ENCODE measurements at regions not wholly inside any gene's neighbourhood (a gene's known extent, or its start where the extent isn't known, plus 50 kb on each side); places are given as distances from the start of the nearest gene placed in this dataset.
A peak's percentile ranks its signal among the peaks of the same experiment; 100 is the strongest.

DNA sequence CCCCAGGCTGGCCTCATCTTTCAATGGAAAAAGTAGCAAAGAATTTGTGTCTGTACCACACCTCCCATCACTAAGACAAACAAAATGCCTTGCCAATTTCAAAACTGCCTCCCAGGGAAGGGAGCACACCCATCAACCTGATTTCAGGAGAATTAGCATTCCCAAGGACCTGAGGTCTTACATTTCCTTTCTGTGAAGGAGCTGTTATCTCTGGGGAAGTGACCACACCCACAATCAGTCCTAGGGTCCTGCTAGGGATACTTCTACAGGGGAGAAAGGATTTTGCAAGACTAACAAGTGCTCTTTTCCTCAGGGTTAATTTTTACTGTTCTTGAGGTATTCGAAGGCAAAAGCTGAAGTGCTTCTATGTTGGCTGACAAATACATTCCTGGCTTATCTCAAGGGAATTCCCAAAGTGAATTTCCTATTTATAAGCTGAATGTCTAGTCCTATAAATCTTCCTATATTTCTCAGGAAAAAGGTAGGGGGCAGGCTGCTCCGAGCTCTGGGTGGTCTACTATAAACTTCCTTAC is 97.4 kb upstream of the ITGA1 start:
- no peak for DNase-seq

DNA sequence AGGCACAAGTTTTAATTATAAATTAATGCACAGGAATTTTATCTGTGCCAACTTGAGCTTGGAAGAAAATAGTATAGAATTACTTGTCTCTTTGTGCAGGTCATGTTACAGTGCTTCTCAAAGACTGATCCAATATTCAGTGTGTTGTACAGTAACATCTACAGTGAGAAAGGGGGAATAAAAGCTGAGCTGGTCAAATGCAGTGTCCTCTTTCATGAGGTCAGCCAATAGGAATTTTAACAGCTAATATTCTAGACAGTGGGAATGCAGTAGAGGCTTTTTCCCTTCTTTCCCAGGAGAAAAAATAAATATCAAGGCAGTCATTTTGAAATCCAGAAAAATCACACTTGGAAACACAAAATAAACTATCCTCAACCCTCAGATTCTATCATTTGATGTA is 95.7 kb upstream of the ITGA1 start:
- no peak for DNase-seq

DNA sequence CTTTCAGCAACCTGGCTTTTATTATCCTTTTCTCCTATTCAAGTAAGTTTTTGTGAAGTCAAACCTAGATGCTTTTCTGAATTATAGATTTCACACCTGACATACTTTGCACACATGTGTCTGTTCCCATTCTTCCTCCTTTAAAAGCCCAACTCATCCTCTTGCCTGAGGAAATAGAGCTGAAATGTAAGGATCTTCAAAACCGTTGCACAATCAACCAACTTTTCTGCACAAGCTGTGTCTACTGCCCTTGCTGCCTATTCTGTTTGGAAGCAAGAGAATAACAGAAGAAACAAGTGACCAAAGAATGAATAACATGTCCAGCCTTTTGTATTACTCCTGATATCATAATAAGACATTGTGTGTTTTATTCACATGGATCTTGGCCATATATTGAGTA is 95.1 kb upstream of the ITGA1 start:
- DNase-seq: no peak

DNA sequence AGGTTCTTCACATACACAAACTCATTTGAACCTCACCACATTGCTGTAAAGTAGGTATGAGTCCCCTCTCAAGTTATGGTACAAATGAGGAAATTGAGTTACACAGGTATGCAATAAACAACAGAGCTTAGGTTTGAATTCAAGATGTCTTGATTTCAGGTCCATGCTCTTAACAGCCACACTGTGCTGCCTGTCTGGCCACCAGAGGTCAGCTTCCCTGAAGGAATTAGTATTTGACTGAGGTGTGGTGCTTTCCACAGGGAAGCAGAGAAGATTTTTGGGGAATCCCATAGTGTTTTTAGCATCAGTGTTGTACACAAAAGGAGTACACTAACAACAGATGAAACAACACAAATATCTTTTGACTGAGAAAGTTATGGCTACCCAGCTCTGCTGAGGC is 94.4 kb upstream of the ITGA1 start:
- DNase-seq: peak; percentile 29

DNA sequence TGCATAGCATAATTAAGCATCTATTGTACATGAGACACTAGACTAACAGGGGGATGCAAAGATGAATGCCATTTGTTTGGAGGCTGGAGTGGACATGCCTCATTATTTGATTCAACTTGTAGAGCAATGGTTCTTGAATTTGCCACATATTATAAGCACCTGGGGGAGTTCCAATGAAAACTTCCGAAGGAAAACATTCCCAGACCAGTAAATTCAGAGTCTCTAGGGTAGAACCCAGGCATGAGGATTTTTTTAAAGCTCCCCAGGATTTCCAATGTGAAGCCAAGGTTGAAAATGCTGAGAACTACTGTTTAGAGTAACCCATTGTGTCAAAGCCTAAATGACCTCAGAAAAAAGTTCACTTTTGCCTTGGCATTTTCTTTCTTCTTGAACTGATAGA is 93.9 kb upstream of the ITGA1 start:
- no peak for DNase-seq

DNA sequence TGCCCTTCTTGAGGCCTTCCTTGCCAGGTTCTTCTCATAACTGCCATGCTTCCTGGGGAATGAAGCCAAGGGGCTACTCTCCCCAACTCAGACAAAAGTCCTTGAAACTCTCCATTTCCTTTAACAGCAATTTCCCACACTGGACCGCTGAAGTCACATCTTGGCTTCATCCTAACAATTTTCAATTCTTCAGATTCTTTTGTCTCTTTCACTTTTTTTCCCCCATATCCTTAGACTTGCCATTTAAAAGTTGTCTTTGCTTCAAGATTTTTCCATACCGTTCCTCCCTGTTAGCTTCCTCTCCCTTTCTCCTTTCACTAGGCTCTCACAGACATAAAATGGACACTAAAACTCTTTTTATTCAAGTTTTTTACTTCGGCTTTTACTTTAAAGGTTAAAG is 93.1 kb upstream of the ITGA1 start:
- DNase-seq: no peak

DNA sequence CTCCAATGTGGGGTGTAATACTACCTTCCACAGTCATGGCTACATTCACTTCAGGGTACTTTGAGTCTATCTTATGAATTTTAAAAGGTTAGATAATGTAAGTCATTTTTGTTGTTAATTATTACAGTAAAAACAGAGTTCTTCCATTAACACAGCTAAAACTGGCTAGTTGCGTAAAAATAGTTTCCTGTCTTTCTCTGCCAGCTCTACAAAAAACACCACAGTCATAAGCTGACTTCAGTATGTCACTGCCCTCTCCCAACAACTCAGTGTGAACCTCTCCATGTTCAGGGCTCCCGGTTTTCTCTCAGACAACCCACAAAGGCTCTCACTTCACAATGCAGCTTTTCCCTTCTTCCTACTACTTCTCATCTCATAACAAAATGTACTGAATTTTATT is 84.8 kb upstream of the ITGA1 start:
- DNase-seq: no peak

DNA sequence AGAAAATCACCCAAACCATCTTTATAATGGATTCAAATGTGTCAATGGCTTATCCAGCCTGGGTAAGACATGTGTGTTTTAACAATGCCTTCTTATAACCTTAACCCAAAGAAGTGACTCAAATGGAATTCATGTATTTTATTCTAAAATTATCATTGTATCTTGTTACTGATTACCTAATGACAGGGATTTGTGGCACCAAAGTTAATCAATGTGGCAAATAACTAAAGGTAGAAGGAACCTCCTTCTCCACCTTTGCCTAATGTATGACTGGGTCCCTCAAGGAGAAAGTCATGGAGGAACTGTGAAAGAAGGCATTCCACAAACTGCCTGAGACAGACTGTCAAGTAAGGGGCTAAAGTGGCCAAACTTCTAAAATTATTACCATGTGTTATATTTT is 84.4 kb upstream of the ITGA1 start:
- DNase-seq: no peak

DNA sequence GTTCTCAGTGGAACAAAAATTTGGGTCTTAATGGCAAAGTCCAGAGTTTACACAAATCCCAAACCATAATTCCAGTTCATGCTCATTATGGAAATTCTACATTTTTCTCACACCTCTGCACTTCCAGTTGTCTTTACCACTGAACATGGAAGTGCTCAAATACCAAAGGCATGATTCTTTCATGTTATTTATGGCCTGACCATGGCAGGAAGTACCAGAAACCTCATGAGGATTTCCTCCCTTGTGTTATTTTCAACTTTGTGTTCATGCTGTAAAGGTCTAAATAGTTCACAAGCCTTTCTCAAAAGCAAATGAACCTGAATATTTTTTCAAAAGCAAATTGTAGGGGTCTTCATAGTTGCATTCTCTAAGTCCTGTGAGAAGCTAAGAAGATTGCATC is 82.0 kb upstream of the ITGA1 start:
- DNase-seq: no peak

DNA sequence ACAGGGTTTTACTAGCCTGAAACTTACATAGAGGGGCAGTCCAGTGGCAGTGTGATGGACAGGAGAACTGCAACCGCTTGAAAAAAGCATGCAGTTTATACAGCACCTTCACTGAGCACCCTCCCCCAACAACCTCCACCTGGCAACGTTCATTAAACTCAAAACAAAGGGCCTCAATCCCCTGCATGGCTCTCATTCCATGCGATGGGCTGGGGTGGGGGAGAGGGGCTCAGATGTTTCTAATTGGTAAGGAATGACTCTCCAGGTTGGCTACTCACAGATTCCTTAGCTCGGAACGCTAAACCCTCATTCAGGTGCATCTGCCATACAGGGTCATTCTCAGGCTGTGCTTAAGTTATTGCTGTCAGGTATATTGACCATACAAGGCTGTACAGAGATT is 80.9 kb upstream of the ITGA1 start:
- DNase-seq: no peak

DNA sequence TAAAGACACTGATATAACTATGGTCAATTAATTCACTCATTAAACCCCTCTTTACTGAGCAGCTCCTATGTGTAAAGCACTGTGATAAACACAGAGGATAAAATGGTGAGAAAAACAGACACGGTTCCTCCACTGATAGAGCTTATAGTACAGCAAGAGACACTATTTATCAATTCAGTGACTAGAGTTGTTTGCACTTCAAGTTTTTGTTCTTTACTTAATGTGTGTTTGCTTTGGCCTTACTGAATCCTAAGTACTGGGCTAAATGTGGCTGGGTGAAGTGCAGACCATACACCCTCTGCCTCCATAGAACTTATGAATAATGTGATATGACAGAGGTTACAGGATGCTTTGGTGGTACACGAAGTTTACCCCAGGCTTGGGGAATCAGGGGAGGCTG is 80.1 kb upstream of the ITGA1 start:
- no peak for DNase-seq

DNA sequence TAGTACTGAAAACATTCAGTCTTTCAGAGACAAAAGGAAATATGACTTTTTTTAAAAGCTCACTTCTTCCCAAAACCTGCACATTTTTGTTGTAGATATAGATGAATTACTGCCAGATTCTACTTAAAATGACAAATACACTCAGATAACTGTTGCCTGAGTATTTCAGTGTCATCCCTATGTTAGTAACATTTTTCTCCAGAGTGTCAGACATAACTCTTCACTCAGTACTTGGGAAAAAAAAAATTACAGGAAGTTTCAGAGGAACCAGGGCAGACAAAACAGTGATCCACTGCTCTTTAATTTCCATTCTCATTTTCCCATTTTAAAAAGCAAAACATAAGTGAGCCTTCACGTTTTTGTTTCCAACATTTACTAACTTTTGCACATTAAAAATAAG is 79.3 kb upstream of the ITGA1 start:
- no peak for DNase-seq

DNA sequence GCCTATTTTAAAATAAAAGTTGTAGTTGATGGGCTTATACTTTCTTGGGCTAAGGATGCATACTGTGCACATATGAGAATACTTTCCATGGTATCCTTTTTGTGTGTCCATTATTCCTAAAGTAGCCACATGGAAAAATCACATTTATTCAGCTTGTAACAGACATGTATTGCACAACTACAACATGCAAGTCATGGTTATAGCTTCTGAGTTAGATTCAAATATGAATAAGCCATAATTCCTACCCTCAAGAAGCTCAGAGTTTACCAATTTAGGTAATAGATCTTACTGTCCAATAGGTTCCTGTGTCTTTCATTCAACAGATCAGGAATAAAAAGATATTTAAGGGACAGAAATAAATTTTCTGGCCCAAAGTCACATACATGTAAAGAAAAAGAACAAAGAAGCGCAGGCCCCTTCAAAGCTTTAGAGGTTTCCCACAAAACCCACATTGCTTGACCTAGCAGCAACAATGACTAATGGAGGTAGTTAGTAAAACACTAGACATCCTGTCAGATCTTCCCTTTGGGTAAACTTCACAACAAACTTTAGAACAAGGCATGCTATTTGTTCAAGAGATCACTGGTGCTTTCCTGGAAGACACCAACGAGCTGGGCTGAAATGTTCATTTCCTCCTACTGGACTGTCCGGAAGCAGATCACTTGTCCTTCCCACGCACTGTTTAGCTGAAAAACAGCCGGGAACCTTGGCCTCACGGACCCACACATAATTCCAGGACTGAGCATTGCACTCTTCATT is 78.4 kb upstream of the ITGA1 start:
- no peak for DNase-seq

DNA sequence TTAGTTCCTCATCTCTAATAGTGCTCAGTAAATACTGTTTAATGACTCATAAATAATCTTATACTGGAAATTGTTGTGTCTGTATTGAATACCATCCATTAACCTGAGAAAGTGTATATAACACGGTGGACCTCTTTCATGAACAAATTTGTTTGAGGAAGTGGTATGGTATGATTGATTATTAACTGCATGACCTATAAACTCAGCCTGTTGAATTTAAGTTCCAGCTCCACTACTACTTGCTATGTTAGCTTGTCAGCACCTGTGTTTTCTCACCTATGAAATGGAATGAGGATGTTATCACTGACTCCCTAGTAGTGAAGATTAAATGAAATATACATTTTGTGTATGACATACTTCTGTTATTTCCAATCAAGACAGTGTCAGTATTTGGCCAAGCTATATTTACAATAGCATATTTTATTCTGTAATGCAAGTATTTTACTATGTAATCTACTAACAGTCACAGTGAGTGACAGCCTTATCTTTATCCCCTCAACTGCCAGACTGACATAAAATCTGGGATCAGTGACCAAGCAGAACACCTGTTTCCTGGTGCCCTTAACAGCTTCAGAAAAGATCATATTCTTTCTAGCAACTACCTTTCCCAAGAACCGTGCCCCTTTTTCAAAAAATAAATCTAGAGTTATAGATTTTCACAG is 77.3 kb upstream of the ITGA1 start:
- DNase-seq: no peak

DNA sequence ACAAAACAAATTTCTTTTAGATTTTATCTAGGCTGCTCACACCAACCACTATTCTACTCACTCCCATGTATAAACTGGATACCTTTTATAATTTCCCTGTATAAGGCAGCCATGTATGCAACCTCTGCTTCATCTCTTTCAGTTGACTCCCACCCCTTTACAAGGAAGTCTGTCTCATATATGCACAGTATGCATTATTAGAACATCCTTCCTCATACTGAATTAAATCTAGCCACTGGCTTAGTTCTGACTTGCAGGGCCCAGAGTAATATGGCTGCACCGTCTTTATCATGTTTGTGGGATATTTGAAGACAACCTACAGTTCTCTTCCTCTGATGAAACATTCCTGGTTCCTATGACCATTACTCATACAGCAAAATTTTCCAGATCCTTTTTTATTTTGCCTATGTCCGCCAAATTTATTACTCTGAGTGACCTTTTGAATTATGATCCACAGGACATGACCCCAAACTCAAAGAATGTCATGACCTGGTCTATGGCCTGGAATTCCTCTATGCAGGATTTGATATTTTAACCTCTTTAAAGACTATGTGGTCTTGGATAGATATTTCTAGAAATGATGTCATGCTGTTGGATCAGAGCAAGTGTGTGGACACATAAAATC is 76.6 kb upstream of the ITGA1 start:
- DNase-seq: no peak

DNA sequence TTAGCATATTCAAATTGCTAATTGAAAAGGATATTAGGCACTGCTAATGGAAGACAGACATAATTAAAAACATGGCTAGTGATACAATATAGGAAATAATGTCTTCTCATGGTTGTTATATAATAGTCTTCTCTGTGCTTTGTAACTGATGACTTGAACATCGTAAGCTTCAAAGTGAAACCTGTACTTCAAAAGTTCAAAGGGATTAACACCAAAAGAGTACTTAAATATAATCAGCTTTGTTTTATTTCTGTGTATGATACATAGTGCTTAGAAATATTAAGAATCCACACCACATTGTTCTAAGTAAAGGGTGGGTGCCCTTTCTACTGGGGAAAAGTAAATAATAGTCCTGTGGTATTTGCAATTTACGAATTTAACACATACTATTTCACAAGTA is 75.4 kb upstream of the ITGA1 start:
- no peak for DNase-seq

DNA sequence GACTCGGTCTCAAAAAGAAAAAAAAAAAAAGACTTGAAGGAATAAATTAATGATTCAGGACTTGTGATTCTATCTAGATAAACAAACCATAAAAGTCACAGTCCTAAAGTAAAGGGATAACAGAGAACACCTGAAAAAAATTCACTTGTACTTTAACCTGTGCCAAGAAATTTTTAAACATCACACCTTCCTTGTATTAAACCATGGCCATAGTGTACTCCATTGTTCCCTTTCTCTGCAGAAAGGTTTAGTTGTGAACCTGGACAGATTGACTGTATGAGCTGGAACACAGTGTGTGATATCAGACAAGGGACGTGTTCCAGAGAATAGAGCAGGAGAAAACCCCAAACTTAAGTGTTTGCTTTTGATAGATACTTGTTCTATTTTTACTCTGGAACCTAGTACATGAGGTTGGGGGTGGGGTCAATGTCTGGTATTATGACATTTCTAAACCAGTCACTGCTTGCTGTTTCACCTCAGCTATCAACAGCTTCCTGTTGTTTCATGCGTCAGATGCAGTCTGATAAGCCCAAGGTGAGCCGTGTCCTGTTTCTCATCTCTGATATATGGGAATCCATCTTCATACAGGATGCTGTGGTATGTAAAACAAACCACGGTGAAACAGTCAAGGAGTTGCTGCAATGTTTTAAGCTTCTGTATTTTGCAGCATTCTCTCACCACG is 62.5 kb upstream of the ITGA1 start:
- peak; percentile 52 for DNase-seq

DNA sequence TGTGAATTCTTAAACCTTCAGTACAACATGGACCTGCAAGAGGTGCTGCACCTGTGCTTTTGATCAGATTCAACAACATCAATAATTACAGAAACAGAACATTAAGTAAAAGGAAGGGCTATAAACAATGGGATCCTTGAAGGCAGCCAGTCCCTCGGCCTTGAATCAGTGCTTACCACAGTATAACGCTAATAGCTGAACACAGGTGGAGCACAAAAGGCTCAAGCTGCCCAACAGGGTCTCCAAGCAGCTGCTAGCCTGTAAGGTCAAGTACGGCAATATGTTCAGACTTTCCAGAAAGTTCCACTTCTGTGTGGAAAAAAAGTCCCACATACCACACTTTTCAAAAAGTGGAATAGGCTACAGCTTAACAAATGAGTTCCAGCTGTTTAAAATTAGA is 61.9 kb upstream of the ITGA1 start:
- peak; percentile 81 for DNase-seq

DNA sequence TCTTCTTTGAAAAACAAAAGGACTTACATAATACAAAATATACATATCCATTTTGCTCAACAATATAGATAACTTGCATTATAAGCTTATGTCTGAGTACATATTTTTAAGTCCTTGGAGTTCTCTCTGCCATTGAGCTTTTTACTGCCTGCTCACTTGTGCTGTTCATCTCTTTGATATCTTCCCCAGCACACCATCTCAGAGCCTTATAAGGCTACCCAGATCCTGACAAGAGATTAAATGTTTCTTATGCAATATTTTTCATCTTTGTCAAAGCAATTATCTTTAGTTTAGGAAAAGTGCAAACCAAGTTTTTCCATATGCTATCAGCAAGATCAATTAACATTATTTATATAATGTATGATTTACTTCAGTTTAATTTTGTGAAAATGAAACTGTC is 60.7 kb upstream of the ITGA1 start:
- no peak for DNase-seq

DNA sequence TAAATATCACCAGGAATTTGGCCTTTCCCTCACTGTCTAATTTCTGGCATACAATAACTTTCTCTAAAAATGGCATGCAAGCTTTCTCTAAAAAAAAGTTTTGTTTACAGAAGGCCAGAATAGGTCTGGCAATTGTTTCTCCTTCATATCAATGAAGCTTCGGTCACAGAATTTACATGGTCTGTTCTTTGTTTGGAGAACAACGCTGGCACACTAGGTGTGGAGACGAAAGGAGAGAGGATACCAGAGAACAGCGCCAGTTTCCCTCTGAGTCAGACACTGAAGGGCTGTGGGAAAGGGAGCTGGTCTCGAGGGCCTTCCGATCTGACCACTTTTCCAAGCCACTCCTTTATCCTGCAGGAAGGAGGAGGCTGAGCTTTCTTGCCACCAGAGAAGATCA is 60.1 kb upstream of the ITGA1 start:
- DNase-seq: no peak

DNA sequence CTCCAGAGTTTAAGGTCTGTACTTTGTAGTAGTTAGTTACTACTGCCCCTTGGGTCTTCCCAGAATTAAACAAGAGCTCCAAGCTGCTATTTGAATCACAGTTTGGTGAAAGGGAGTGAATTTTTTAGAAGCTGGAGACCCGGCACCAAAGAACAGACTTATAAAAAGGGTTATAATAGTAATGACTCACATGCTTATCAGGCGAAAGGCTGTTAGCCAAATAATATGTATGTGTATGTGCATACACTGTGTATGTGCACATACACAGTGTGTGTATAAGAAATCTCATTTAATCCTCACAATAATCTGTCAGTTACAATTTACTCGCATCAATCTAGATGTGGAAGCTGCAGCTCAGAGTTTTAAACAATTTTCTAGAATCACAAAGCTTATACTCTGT is 59.5 kb upstream of the ITGA1 start:
- no peak for DNase-seq

DNA sequence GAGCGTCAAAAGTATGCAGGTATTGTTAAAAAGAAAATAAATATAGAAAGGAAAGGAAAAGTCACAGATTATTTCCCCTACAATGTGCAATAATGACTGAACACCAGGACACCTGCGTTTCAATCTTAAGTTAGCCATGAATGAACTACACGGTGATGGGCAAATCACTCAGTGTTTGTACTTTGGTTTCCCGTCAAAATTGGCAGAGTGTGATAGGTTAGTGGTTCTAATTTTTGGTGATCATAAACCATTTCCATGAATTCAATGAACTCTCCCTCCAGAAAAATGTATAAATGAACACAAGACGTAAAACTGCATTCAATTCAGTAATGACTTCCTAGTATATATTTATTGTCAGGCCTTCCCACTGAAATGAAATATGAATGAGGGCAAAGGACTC is 59.0 kb upstream of the ITGA1 start:
- DNase-seq: no peak

DNA sequence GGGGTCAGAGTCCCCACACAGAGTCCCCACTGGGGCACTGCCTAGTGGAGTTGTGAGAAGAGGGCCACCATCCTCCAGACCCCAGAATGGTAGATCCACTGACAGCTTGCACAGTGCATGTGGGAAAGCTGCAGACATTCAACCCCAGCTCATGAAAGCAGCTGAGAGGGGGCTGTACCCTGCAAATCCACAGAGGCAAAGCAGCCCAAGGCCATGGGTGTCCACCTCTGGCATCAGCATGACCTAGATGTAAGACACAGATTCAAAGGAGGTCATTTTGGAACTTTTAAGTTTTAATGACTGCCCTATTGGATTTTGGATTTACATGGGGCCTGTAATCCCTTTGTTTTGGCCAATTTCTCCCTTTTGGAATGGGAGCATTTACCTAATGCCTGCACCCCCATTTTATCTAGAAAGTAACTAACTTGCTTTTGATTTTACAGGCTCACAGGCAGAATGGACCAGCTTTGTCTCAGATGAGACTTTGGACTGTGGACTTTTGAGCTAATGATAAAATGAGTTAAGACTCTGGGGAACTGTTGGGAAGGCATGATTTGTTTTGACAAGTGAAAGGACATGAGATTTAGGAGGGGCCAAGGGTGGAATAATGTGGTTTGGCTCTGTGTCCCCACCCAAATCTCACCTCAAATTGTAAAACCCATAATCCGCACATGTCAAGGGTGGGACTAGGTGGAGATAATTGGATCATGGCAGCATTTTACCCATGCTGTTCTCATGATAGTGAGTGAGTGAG is 56.3 kb upstream of the ITGA1 start:
- DNase-seq: no peak
